AG09309 (cell line): ENCODE measurements at regions not wholly inside any gene's neighbourhood (a gene's known extent, or its start where the extent isn't known, plus 50 kb on each side); places are given as distances from the start of the nearest gene placed in this dataset.

Experiments used
- DNase-seq: peaks from one replicate; pipeline ENCODE4 v3.0.0-alpha.2; 2010; ENCODE audit warnings: low read depth
- H3K4me3 ChIP-seq: 2 replicates; pipeline ENCODE4 v1.5.1; 2011; ENCODE audit warnings: mild to moderate bottlenecking, low read depth, low read length, moderate library complexity; ENCODE audit not compliant: control insufficient read depth
- TF ChIP-seq, protein P1 (sequence below): IDR thresholded peaks from 2 replicates; pipeline ENCODE4 v1.5.1; 2011; ENCODE audit warnings: mild to moderate bottlenecking, low read depth, low read length, inconsistent platforms; ENCODE audit not compliant: insufficient read depth, control insufficient read depth; ENCODE audit errors: missing control alignments

DNA sequence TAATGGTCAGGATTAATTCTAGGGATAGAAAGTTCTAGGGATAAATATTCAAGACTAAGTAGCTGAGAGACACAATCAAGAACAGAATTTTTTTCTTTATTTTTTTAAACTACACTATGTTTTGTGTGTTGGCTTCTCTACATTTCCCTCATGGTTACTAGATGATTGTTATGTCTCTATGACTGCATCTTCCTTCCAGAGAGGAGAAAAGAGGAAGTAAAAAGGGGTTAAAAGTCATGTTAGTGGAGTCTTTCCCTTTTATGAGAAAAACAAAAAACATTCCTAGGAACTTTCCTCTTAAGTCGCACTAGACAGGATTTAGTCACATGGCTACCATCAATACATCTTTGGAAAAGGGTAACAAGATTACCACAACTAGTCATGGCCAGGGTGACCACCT lies 375.0 kb downstream of the KCNJ2 start:
- no peak for DNase-seq
- TF ChIP-seq, protein P1, sequence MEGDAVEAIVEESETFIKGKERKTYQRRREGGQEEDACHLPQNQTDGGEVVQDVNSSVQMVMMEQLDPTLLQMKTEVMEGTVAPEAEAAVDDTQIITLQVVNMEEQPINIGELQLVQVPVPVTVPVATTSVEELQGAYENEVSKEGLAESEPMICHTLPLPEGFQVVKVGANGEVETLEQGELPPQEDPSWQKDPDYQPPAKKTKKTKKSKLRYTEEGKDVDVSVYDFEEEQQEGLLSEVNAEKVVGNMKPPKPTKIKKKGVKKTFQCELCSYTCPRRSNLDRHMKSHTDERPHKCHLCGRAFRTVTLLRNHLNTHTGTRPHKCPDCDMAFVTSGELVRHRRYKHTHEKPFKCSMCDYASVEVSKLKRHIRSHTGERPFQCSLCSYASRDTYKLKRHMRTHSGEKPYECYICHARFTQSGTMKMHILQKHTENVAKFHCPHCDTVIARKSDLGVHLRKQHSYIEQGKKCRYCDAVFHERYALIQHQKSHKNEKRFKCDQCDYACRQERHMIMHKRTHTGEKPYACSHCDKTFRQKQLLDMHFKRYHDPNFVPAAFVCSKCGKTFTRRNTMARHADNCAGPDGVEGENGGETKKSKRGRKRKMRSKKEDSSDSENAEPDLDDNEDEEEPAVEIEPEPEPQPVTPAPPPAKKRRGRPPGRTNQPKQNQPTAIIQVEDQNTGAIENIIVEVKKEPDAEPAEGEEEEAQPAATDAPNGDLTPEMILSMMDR: no peak
- no peak overlapping the region for H3K4me3 ChIP-seq

DNA sequence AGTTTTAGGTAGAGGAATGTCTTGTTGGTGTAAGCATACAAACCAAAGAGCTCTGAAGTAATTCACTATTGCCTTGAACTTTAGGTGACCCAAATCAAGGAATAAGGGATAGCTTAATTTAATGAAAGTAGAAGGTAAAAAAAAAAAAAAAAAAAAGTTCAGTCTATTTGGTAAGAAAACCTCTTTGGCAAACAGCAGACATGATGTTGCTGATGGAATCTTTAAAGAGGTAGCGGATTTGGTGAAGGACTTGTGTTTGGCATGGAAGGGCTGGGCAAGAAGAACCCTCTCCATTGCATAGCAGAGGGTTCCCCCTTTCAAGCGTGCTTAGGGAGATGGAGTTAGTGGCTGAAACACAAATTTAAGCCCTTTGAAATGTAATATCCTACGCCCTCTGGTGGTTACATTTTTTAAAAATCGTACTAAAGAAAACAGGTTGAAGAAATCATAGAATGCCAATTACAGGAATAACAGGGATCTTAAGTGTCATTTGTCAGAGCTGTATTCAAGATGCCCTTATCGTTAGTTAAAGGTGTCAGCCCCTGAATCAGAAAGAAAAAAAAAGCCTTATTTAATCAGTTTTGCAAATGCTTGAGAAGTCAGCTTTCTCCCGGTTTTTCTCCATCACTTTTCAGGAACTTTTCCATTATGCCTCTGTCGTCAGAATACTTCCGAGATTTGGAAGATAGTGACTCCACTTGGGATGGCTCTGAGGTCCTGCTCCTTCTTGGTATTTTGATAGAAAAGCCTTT lies 383.1 kb downstream of the KCNJ2 start:
- H3K4me3 ChIP-seq: no peak overlapping the region
- DNase-seq: peak; percentile 11
- TF ChIP-seq, protein P1: peak; percentile 15

DNA sequence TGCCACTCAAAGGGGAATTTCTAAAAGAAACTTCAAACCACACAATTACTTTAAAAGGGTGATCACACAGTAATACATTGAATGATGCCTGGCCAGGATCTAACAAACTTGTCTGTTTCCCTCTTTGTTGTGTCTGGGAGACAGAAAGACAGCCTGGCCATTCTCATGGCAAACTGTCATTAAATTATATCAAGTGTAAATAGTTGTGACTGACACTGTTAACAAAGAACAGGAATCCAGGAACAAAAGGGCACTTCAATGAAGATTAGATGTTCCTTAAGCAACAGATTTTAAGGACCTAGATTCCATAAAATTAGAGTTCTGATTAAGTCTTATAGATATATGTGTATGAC lies 383.6 kb downstream of the KCNJ2 start:
- TF ChIP-seq, protein P1: no peak
- no peak overlapping the region for H3K4me3 ChIP-seq
- DNase-seq: no peak

DNA sequence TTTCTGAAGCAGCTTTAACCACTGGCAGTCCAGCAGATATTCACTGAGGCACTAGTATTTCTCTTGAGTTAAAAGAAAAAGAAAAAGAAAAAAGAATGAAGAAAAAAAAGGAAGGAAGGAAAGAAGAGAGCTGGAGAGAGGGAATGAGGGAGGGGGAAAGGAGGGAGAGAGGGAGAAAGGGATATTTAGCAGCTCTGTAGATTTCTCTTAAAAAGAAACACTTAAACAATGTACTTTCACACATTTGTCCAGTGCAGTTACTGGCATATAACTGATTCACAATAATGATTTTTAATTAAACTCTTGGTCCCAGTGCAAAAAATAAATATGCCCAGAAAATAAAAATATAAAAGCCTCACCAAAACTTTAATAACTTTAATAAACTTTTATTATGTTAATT lies 386.4 kb downstream of the KCNJ2 start:
- TF ChIP-seq, protein P1: no peak
- H3K4me3 ChIP-seq: no peak overlapping the region
- DNase-seq: no peak

DNA sequence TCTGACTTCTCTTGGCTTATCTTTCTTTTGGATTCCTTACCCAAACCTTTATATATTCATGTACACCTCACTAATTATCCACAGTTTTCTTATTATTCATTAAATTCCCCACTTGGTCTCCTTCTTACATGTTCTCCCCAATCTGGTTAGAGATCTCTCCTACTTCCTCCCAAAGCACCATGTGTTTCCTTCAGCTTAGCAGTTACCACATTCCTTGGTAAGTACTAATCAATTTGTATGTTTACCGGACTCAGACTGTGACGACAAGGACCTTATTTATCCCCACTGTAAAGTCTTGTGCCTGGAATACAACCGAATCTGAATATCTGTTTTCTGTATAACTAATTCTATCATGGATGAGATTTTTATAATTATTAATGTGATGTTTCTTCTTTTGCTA lies 389.5 kb downstream of the KCNJ2 start:
- no peak overlapping the region for H3K4me3 ChIP-seq
- TF ChIP-seq, protein P1: no peak
- no peak for DNase-seq

DNA sequence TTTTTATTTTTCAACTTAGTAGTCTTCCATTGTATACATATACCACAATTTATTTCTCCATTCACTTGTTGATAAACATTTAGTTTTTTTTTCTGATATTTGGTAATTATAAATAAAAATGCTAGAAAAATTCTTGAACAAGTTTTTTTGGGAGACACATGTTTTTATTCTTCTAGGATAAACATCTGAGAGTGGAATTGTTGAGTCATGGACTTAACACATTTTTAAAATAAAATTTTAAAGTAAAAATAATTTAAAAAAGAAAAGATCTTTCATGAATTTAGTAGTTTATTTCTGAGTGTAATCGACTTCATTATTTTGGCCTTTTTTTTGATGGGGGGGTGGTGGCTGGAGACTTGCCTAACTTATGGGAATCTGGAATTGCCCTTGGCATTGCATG lies 391.1 kb downstream of the KCNJ2 start:
- TF ChIP-seq, protein P1: no peak
- H3K4me3 ChIP-seq: no peak overlapping the region
- no peak for DNase-seq
